AG09309 (cell line): ENCODE measurements at regions not wholly inside any gene's neighbourhood (a gene's known extent, or its start where the extent isn't known, plus 50 kb on each side); places are given as distances from the start of the nearest gene placed in this dataset.

Source experiments
- DNase-seq: peaks from one replicate; pipeline ENCODE4 v3.0.0-alpha.2; 2010; ENCODE audit warnings: low read depth
- H3K4me3 ChIP-seq: 2 replicates; pipeline ENCODE4 v1.5.1; 2011; ENCODE audit warnings: mild to moderate bottlenecking, low read depth, low read length, moderate library complexity; ENCODE audit not compliant: control insufficient read depth
- CTCF ChIP-seq: IDR thresholded peaks from 2 replicates; pipeline ENCODE4 v1.5.1; 2011; ENCODE audit warnings: mild to moderate bottlenecking, low read depth, low read length, inconsistent platforms; ENCODE audit not compliant: insufficient read depth, control insufficient read depth; ENCODE audit errors: missing control alignments

DNA sequence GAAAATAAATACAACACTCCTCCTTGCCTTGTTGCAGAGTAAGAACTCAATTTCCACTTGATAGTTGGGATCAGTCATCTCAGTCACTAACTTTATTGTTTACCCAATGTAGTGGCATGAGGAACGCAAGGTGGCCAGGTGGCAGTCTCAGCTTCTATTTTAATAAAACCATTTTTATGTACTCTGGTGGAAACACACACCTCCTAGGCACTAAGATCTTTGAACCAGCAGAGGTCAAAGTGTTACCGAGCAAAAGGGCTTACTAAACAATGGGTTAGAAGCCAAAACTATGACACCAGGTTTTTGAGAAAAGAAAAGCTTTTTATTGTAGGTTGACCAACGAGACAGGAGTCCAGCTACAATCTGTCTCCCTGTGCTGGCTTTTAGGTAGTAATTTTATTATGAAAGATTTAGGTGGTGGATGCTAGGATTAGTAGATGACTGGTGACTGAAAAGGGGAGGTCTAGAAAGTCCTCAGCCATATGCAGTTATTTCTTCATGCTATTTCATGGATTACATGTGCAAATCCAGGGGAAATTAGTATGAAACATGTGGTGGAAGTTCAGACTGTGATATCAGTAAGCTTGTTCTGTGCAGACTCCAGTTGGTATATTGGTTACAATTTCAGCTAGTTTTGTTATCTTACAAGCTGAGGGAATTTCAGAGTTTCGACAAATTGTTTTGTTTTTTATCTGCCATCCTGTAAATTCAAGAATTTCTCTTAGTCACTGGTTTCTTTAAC lies 122.3 kb downstream of the PCTP start:
- no peak for DNase-seq
- no peak overlapping the region for H3K4me3 ChIP-seq
- TF ChIP-seq CTCF = no peak

DNA sequence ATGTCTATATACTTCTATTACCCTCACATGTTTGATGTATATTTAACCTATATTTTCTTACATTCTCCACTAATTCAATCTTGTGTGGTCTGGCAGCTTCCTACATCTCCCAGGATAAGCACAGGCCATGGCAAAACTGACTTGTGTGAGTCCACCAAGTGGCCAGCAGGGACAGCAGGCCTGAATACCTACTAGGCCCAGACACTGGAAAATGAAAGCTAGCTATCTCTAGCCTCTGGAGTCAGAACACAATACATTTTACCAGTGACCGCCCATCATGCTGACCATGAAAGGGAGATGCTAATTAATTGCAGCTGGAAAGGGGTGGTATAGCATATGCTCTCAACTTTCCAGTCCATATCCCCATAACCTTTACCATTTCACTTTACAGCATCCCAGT lies 132.3 kb downstream of the PCTP start:
- TF ChIP-seq CTCF = no peak
- no peak overlapping the region for H3K4me3 ChIP-seq
- DNase-seq = no peak

GRCh38 chr17:55887531-55887930 lies 136.7 kb downstream of the PCTP start:
- no peak overlapping the region for H3K4me3 ChIP-seq
- TF ChIP-seq CTCF = no peak
- DNase-seq = no peak

DNA sequence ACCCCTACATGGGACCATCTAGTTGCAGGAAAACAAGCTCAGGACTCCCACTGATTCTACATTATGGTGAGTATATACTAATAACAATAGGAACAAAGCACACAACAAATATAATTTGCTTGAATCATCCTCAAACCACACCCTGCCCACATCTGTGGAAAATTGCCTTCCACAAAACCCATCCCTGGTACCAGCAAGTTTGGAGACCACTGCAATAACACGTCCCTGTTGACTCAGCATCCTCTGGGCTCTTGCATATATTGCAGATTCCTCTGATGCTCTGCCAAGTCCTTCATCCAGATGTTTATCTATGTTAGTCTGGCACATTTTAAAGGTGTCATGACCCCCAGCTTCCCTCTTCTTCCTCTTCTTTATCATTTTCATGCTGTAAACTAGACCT lies 138.4 kb downstream of the PCTP start:
- no peak overlapping the region for H3K4me3 ChIP-seq
- DNase-seq = no peak
- no peak for TF ChIP-seq CTCF

GRCh38 chr17:55895112-55895759 lies 144.4 kb downstream of the PCTP start:
- no peak for DNase-seq
- no peak overlapping the region for H3K4me3 ChIP-seq
- no peak for TF ChIP-seq CTCF

DNA sequence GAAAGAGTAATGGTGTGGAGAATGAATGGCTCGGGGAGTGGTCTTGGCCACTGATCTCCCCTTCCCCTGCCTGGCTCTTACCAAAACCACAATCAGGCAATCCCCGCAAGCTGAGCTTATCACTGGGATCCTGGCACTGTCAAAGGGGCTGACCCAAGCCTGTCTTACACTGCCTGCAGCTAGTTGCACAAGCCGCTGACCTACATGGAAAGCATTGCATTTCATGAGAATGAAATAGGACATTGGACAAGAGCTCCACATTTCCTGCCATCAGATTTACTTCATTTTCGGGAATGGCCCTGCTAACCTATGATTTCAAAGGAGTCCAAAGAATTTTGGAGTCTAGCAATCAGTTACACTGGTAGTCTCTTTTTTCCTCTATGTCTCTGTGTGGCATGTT lies 146.4 kb downstream of the PCTP start:
- DNase-seq = no peak
- no peak overlapping the region for H3K4me3 ChIP-seq
- TF ChIP-seq CTCF = no peak

DNA sequence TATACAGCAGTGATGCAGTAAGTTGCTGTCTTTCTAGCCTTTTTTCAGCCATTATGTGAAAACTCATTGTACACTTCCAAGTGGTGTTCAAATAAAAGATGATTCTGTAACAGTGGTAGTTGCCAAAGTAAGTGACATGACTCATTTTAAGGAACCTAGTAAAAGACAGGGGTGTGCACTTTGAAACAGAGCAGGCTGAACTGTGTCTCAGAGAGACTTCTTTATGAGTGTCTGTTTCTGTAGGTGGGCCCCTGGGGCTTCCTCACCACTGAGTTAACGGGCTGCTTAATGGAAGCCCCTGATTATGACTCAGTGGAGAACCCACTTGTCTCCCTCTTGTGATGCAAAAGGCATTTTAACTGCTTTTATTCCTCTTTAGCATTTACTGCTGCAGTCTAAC lies 147.3 kb downstream of the PCTP start:
- no peak overlapping the region for H3K4me3 ChIP-seq
- TF ChIP-seq CTCF = no peak
- no peak for DNase-seq
